ENCODE measurements at regions not wholly inside any gene's neighbourhood (a gene's known extent, or its start where the extent isn't known, plus 50 kb on each side); places are given as distances from the start of the nearest gene placed in this dataset.

DNA sequence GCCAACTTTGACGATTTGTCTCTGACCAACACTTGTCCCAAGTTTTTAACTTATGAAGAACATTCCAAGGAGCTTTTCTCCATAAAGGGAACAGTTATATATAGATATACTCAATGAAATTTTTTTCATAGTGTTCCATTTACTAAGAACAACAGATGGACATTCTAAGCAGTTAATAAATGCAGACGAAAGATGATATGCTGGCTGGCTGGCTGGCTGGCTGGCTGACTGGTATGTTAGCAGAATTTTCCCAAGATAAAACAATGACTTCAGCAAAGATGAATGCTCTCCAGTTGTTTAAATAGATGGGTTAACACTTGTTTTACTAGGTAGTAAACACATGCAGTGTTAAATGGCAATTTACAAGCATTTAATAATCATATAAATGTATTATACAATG is 62.2 kb downstream of the SPANXN3 start:
- TF ChIP-seq POLR2A (IDR thresholded peaks at IDR 0.05): no peak
- TF ChIP-seq CTCF (IDR thresholded peaks at IDR 0.05): no peak

Data from thyroid gland (tissue), 4 donors.